ENCODE measurements at regions not wholly inside any gene's neighbourhood (a gene's known extent, or its start where the extent isn't known, plus 50 kb on each side); places are given as distances from the start of the nearest gene placed in this dataset.

- H3K27ac ChIP-seq (ENCODE audit: poor library complexity, severe bottlenecking) = no peak overlapping the region
- DNase-seq (ENCODE audit: low spot score) (no peak), ATAC-seq (ENCODE audit: low read depth) (no peak)
- no peaks in the 10 kb centered on the region for H3K27me3 ChIP-seq (ENCODE audit: insufficient read depth, poor library complexity, severe bottlenecking)
- H3K4me1 ChIP-seq (ENCODE audit: insufficient read depth, poor library complexity, severe bottlenecking) = no peaks in the 10 kb centered on the region
- H3K4me3 ChIP-seq (ENCODE audit: severe bottlenecking) = no peak overlapping the region
- no peaks in the 10 kb centered on the region for H3K36me3 ChIP-seq (ENCODE audit: low read depth)
- H3K9me3 ChIP-seq (ENCODE audit: severe bottlenecking) = no peaks in the 10 kb centered on the region
- no peak for TF ChIP-seq CTCF (IDR thresholded peaks at IDR 0.05; ENCODE audit: poor library complexity, severe bottlenecking)
These were observed 73.0 kb upstream of the DMRTA1 start for GRCh38 chr9:22373636-22374035.

- TF ChIP-seq CTCF (IDR thresholded peaks at IDR 0.05; ENCODE audit: poor library complexity, severe bottlenecking) = no peak
- H3K27me3 ChIP-seq (ENCODE audit: insufficient read depth, poor library complexity, severe bottlenecking) = no peaks in the 10 kb centered on the region
- H3K36me3 ChIP-seq (ENCODE audit: low read depth) = no peaks in the 10 kb centered on the region
- H3K4me3 ChIP-seq (ENCODE audit: severe bottlenecking) = no peak overlapping the region
- H3K9me3 ChIP-seq (ENCODE audit: severe bottlenecking) = no peaks in the 10 kb centered on the region
- no peaks in the 10 kb centered on the region for H3K4me1 ChIP-seq (ENCODE audit: insufficient read depth, poor library complexity, severe bottlenecking)
- ATAC-seq (ENCODE audit: low read depth) = no peak
- DNase-seq (ENCODE audit: low spot score) = no peak
- H3K27ac ChIP-seq (ENCODE audit: poor library complexity, severe bottlenecking) = no peak overlapping the region
These were observed 72.6 kb upstream of the DMRTA1 start for GRCh38 chr9:22374051-22374450.

GRCh38 chr9:22379272-22379671 is 67.4 kb upstream of the DMRTA1 start:
- no peaks in the 10 kb centered on the region for H3K9me3 ChIP-seq (ENCODE audit: severe bottlenecking)
- no peaks in the 10 kb centered on the region for H3K27me3 ChIP-seq (ENCODE audit: insufficient read depth, poor library complexity, severe bottlenecking)
- H3K27ac ChIP-seq (ENCODE audit: poor library complexity, severe bottlenecking) = no peak overlapping the region
- no peaks in the 10 kb centered on the region for H3K4me1 ChIP-seq (ENCODE audit: insufficient read depth, poor library complexity, severe bottlenecking)
- no peak overlapping the region for H3K4me3 ChIP-seq (ENCODE audit: severe bottlenecking)
- ATAC-seq (ENCODE audit: low read depth) (no peak), DNase-seq (ENCODE audit: low spot score) (no peak)
- no peak for TF ChIP-seq CTCF (IDR thresholded peaks at IDR 0.05; ENCODE audit: poor library complexity, severe bottlenecking)
- no peaks in the 10 kb centered on the region for H3K36me3 ChIP-seq (ENCODE audit: low read depth)

GRCh38 chr9:22381170-22381569 is 65.5 kb upstream of the DMRTA1 start:
- no peak for TF ChIP-seq CTCF (IDR thresholded peaks at IDR 0.05; ENCODE audit: poor library complexity, severe bottlenecking)
- Histone ChIP-seq H3K4me1 (ENCODE audit: insufficient read depth, poor library complexity, severe bottlenecking) (no peaks in the 10 kb centered on the region), H3K4me3 (ENCODE audit: severe bottlenecking) (no peak overlapping the region), H3K27ac (ENCODE audit: poor library complexity, severe bottlenecking) (no peak overlapping the region), H3K27me3 (ENCODE audit: insufficient read depth, poor library complexity, severe bottlenecking) (no peaks in the 10 kb centered on the region), H3K36me3 (ENCODE audit: low read depth) (no peaks in the 10 kb centered on the region), H3K9me3 (ENCODE audit: severe bottlenecking) (no peaks in the 10 kb centered on the region)
- ATAC-seq (ENCODE audit: low read depth) (no peak), DNase-seq (ENCODE audit: low spot score) (no peak)

- Histone ChIP-seq H3K4me1 (ENCODE audit: insufficient read depth, poor library complexity, severe bottlenecking) (no peaks in the 10 kb centered on the region), H3K4me3 (ENCODE audit: severe bottlenecking) (no peak overlapping the region), H3K9me3 (ENCODE audit: severe bottlenecking) (no peaks in the 10 kb centered on the region), H3K36me3 (ENCODE audit: low read depth) (no peaks in the 10 kb centered on the region), H3K27me3 (ENCODE audit: insufficient read depth, poor library complexity, severe bottlenecking) (no peaks in the 10 kb centered on the region), H3K27ac (ENCODE audit: poor library complexity, severe bottlenecking) (no peak overlapping the region)
- TF ChIP-seq CTCF (IDR thresholded peaks at IDR 0.05; ENCODE audit: poor library complexity, severe bottlenecking) = no peak
- DNase-seq (ENCODE audit: low spot score) = no peak
- ATAC-seq (ENCODE audit: low read depth) = no peak
These were observed 64.3 kb upstream of the DMRTA1 start for GRCh38 chr9:22382331-22382730.
